CD14-positive monocyte (primary cell): ENCODE measurements at regions not wholly inside any gene's neighbourhood (a gene's known extent, or its start where the extent isn't known, plus 50 kb on each side); places are given as distances from the start of the nearest gene placed in this dataset.

Experiments used
- DNase-seq, 3 donors: peaks; one replicate each; pipeline ENCODE4 v3.0.0-alpha.2; 2011 to 2022
- H2AFZ ChIP-seq: 2 replicates; pipeline ENCODE4 v1.6.0; 2012; ENCODE audit warnings: mild to moderate bottlenecking, low read depth, low read length, inconsistent platforms; ENCODE audit not compliant: insufficient read depth, poor library complexity, severe bottlenecking
- H3K27ac ChIP-seq, 2 donors: 1 replicate in 1 of 2; 2 replicates in 1 of 2; pipeline ENCODE4 v1.5.1; 2012 to 2013; ENCODE audit warnings: low read length in 2 of 2, control low read depth in 1 of 2, inconsistent platforms in 1 of 2, low read depth in 1 of 2, mild to moderate bottlenecking in 1 of 2
- H3K27me3 ChIP-seq, 2 donors: one replicate each; pipeline versions ENCODE4 v1.6.0 to v1.6.1; 2011 to 2013; ENCODE audit warnings: low read length in 2 of 2; ENCODE audit not compliant: control insufficient read depth in 2 of 2, insufficient read depth in 2 of 2
- H3K36me3 ChIP-seq, 2 donors: replicated peaks in 1 of 2; 1 replicate in 1 of 2; 2 replicates in 1 of 2; pipeline versions ENCODE4 v1.5.1 to v1.6.1; 2012 to 2013; ENCODE audit warnings: low read length in 2 of 2, control low read depth in 1 of 2, inconsistent platforms in 1 of 2, mild to moderate bottlenecking in 1 of 2; ENCODE audit not compliant: insufficient read depth in 2 of 2, control insufficient read depth in 1 of 2
- H3K4me1 ChIP-seq, 2 donors: 1 replicate in 1 of 2; 2 replicates in 1 of 2; pipeline versions ENCODE4 v1.5.1 to v1.6.1; 2012 to 2013; ENCODE audit warnings: low read length in 2 of 2, control low read depth in 1 of 2, inconsistent platforms in 1 of 2, mild to moderate bottlenecking in 1 of 2, moderate library complexity in 1 of 2; ENCODE audit not compliant: insufficient read depth in 2 of 2, control insufficient read depth in 1 of 2
- H3K4me2 ChIP-seq: replicated peaks from 2 replicates; pipeline ENCODE3; 2012; ENCODE audit warnings: low read length, moderate library complexity, mild to moderate bottlenecking; ENCODE audit not compliant: poor library complexity, severe bottlenecking; ENCODE audit errors: extremely low read depth
- H3K4me3 ChIP-seq, 3 experiments: fragments of 200-600 bp in 1 of 3; sonication (generic) in 1 of 3; replicated peaks in 1 of 3; 1 replicate in 2 of 3; 2 replicates in 1 of 3; pipeline ENCODE4 v1.5.1; 2011 to 2013; ENCODE audit warnings: low read length in 3 of 3, mild to moderate bottlenecking in 3 of 3, control low read depth in 2 of 3, low read depth in 2 of 3, inconsistent platforms in 1 of 3, moderate library complexity in 1 of 3
- H3K79me2 ChIP-seq: 2 replicates; pipeline ENCODE4 v1.6.0; 2012; ENCODE audit warnings: mild to moderate bottlenecking, control low read depth, inconsistent platforms, low read length, moderate library complexity; ENCODE audit not compliant: insufficient read depth
- H3K9ac ChIP-seq: 2 replicates; pipeline ENCODE4 v1.6.0; 2017; ENCODE audit warnings: low read length, mild to moderate bottlenecking; ENCODE audit not compliant: insufficient read depth, poor library complexity, severe bottlenecking
- H3K9me3 ChIP-seq, 2 donors: replicated peaks in 1 of 2; 1 replicate in 1 of 2; 2 replicates in 1 of 2; pipeline versions ENCODE4 v1.5.1 to v1.6.1; 2012 to 2013; ENCODE audit warnings: low read length in 2 of 2, control low read depth in 1 of 2; ENCODE audit not compliant: control insufficient read depth in 1 of 2, insufficient read depth in 1 of 2
- H4K20me1 ChIP-seq: 2 replicates; pipeline ENCODE4 v1.6.0; 2012; ENCODE audit warnings: mild to moderate bottlenecking, low read length, control low read depth, moderate library complexity; ENCODE audit not compliant: insufficient read depth
- H3K27ac Mint-ChIP-seq, 7 donors: one replicate each; pipeline ENCODE4 v1.8.0; 2020; ENCODE audit warnings: mild to moderate bottlenecking in 7 of 7, mixed read lengths in 7 of 7, moderate library complexity in 6 of 7, inconsistent platforms in 2 of 7
- H3K27me3 Mint-ChIP-seq, 3 donors: one replicate each; pipeline ENCODE4 v1.8.0; 2021 to 2022; ENCODE audit warnings: low read depth in 3 of 3, mild to moderate bottlenecking in 3 of 3, mixed read lengths in 3 of 3, moderate library complexity in 3 of 3, inconsistent platforms in 1 of 3
- H3K36me3 Mint-ChIP-seq, 2 donors: one replicate each; pipeline ENCODE4 v1.8.0; 2020; ENCODE audit warnings: mixed read lengths in 2 of 2, inconsistent platforms in 1 of 2, mild to moderate bottlenecking in 1 of 2
- H3K4me1 Mint-ChIP-seq: one replicate; pipeline ENCODE4 v1.8.0; 2020; ENCODE audit warnings: mild to moderate bottlenecking, mixed read lengths
- H3K4me3 Mint-ChIP-seq, 2 donors: one replicate each; pipeline ENCODE4 v1.8.0; 2020; ENCODE audit warnings: mild to moderate bottlenecking in 2 of 2, mixed read lengths in 2 of 2, moderate library complexity in 1 of 2
- H3K9me3 Mint-ChIP-seq, 7 donors: one replicate each; pipeline ENCODE4 v1.8.0; 2020 to 2022; ENCODE audit warnings: mixed read lengths in 7 of 7, mild to moderate bottlenecking in 6 of 7, moderate library complexity in 6 of 7, inconsistent platforms in 2 of 7
- CTCF ChIP-seq: fragments of 200-600 bp; IDR thresholded peaks from one replicate; pipeline ENCODE4 v1.8.0; 2022; ENCODE audit warnings: antibody characterized with exemption, mild to moderate bottlenecking
- WGBS: methylation state at CpG from one replicate; pipeline ENCODE4 v1.1.5; 2013; ENCODE audit warnings: missing lambda C conversion rate; ENCODE audit not compliant: insufficient coverage; 5-methylcytosine and 5-hydroxymethylcytosine counted together
- intact Hi-C, 2 donors: fragments of 100-400 bp; cut with micrococcal nuclease; formaldehyde crosslinking; loops; one replicate each; pipeline versions ENCODE4 v1.15.0 to v1.15.1; 2023

GRCh38 chr20:7540923-7541322, 399.3 kb downstream of the HAO1 start:
- no peak overlapping the region for H2AFZ ChIP-seq
- intact Hi-C loops, result no loop called here

GRCh38 chr20:7571101-7571500, 369.2 kb downstream of the HAO1 start:
- Histone ChIP-seq H3K79me2 (no peaks in the 10 kb centered on the region), H3K4me2 (no peak overlapping the region), H2AFZ (no peak overlapping the region), H3K27me3 (no peaks in the 10 kb centered on the region), H3K9me3 (no peaks in the 10 kb centered on the region), H3K27ac (no peak overlapping the region), H3K4me3 (no peak overlapping the region), H4K20me1 (no peaks in the 10 kb centered on the region), H3K9ac (no peak overlapping the region), H3K36me3 (no peaks in the 10 kb centered on the region), H3K4me1 (no peaks in the 10 kb centered on the region)
- DNase-seq, result no peak
- intact Hi-C loops, result no loop called here
- no peak overlapping the region for H3K27ac Mint-ChIP-seq
- peaks cover 0 to 1% (median under 1%) of the 10 kb centered on the region in 3 donors for H3K27me3 Mint-ChIP-seq
- H3K36me3 Mint-ChIP-seq, result no peaks in the 10 kb centered on the region
- H3K4me1 Mint-ChIP-seq, result no peaks in the 10 kb centered on the region
- H3K9me3 Mint-ChIP-seq, result peaks cover 0 to 3% (median 0%) of the 10 kb centered on the region in 7 donors
- TF ChIP-seq CTCF, result no peak
- WGBS, result 80% methylated on average over 1 of the region's 3 CpGs
- H3K4me3 Mint-ChIP-seq, result no peak overlapping the region

More at GRCh38 chr20:7540923-7541322, 399.3 kb downstream of the HAO1 start:
- H3K27ac ChIP-seq, result no peak overlapping the region
- H3K27ac Mint-ChIP-seq, result no peak overlapping the region
- H3K27me3 ChIP-seq, result no peaks in the 10 kb centered on the region
- H3K4me2 ChIP-seq, result no peak overlapping the region
- no peaks in the 10 kb centered on the region for H4K20me1 ChIP-seq
- no peak overlapping the region for H3K9ac ChIP-seq
- no peaks in the 10 kb centered on the region for H3K27me3 Mint-ChIP-seq
- H3K4me3 ChIP-seq, result no peak overlapping the region
- H3K79me2 ChIP-seq, result no peaks in the 10 kb centered on the region
- no peaks in the 10 kb centered on the region for H3K4me1 Mint-ChIP-seq
- DNase-seq, result no peak
- H3K4me1 ChIP-seq, result no peaks in the 10 kb centered on the region
- peaks cover 0 to 3% of the 10 kb centered on the region in 2 donors for H3K9me3 ChIP-seq
- 100% methylated on average over 1 of the region's 2 CpGs for WGBS
- H3K4me3 Mint-ChIP-seq, result no peak overlapping the region
- TF ChIP-seq CTCF, result no peak
- peaks cover 0 to 4% (median 1%) of the 10 kb centered on the region in 7 donors for H3K9me3 Mint-ChIP-seq
- no peaks in the 10 kb centered on the region for H3K36me3 Mint-ChIP-seq
- H3K36me3 ChIP-seq, result no peaks in the 10 kb centered on the region
